OCI-LY7 (cell line): ENCODE measurements at regions not wholly inside any gene's neighbourhood (a gene's known extent, or its start where the extent isn't known, plus 50 kb on each side); places are given as distances from the start of the nearest gene placed in this dataset.

ENCODE experiments used
- CTCF ChIP-seq: fragments of 200-600 bp; sonication (generic); conservative IDR thresholded peaks from 2 replicates; pipeline ENCODE4 v1.5.1; 2014; ENCODE audit warnings: mild to moderate bottlenecking, antibody characterized with exemption, low read length, moderate library complexity, mixed read lengths
- EZH2phosphoT487 ChIP-seq: fragments of 200-600 bp; sonication (generic); IDR thresholded peaks from 2 replicates; pipeline ENCODE4 v1.6.1; 2018; ENCODE audit warnings: low read depth, borderline replicate concordance, mild to moderate bottlenecking, mixed run types, antibody characterized with exemption, low read length, moderate library complexity, mixed read lengths

GRCh38 chr10:31749301-31749700, 179.3 kb downstream of the ARHGAP12 start:
- no peak for TF ChIP-seq CTCF
- no peak for TF ChIP-seq EZH2phosphoT487
